SK-N-SH (cell line): ENCODE measurements at regions not wholly inside any gene's neighbourhood (a gene's known extent, or its start where the extent isn't known, plus 50 kb on each side); places are given as distances from the start of the nearest gene placed in this dataset.

ENCODE experiments used
- ELF1 ChIP-seq: IDR thresholded peaks from 2 replicates; pipeline ENCODE4 v1.4.0; 2012
- EP300 ChIP-seq, 2 experiments: IDR thresholded peaks; 2 replicates each; pipeline versions ENCODE4 v1.4.0 to v1.6.1; 2012; ENCODE audit warnings: borderline replicate concordance in 1 of 2, low read depth in 1 of 2, low read length in 1 of 2
- EZH2phosphoT487 ChIP-seq: fragments of 200-600 bp; sonication (generic); IDR thresholded peaks from 2 replicates; pipeline ENCODE4 v1.6.1; 2017; ENCODE audit warnings: low read depth, mixed run types, mild to moderate bottlenecking, antibody characterized with exemption, moderate library complexity, borderline replicate concordance
- MAX ChIP-seq: IDR thresholded peaks from 2 replicates; pipeline ENCODE4 v1.4.0; 2012; ENCODE audit warnings: low read depth
- MXI1 ChIP-seq: IDR thresholded peaks from 2 replicates; pipeline ENCODE4 v1.6.1; 2012; ENCODE audit warnings: mild to moderate bottlenecking, low read depth, low read length, improper control_type of control experiment
- POLR2AphosphoS5 ChIP-seq: IDR thresholded peaks from 2 replicates; pipeline ENCODE4 v1.6.1; 2012; ENCODE audit warnings: low read depth, low read length
- RAD21 ChIP-seq: IDR thresholded peaks from 2 replicates; pipeline ENCODE4 v1.6.1; 2012; ENCODE audit warnings: mild to moderate bottlenecking, low read length
- SIN3A ChIP-seq: IDR thresholded peaks from 2 replicates; pipeline ENCODE4 v1.6.1; 2012; ENCODE audit warnings: low read depth, mild to moderate bottlenecking, low read length, moderate library complexity, borderline replicate concordance
- SMC3 ChIP-seq: IDR thresholded peaks from 2 replicates; pipeline ENCODE4 v1.6.1; 2012; ENCODE audit warnings: low read depth, low read length, improper control_type of control experiment
- TAF1 ChIP-seq: IDR thresholded peaks from 2 replicates; pipeline ENCODE4 v1.6.1; 2012; ENCODE audit warnings: low read depth, mild to moderate bottlenecking, low read length, moderate library complexity, borderline replicate concordance
- TEAD4 ChIP-seq: IDR thresholded peaks from 2 replicates; pipeline ENCODE4 v1.4.0; 2012; ENCODE audit warnings: mild to moderate bottlenecking, borderline replicate concordance; ENCODE audit not compliant: insufficient read depth
- TF ChIP-seq, protein P1 (sequence below): fragments of 200-600 bp; sonication (generic); IDR thresholded peaks from 2 replicates; pipeline ENCODE4 v1.6.1; 2017; ENCODE audit warnings: antibody characterized with exemption, mild to moderate bottlenecking, moderate library complexity

DNA sequence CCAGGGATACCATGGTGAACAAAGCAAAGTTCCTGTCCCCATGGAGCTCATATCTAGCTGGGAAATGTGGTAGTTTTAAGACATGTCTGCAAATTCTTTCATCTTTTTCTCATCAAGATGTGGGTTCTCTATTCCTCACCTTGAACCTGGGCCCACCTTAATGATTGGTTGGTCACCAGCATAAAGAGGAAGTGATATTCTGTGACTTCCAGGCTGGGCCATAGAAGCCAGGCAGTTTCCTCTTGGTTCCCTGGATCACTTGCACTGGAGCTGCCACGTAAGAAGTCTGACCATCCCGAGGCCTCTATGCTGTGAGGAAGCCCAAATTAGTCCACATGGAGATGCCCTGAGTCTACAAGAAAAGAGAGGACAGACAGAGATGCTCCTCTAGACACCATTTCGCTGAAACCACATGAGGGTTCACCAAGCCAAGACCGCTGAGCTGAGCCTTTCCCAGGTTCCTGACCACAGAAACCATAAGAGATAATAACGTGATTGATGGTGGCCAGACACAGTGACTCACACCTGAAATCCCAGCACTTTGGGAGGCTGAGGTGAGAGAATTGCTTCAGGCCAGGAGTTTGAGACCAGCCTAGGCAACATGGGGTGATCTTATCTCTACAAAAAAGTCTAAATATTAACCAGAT, 119.5 kb upstream of the ISX start:
- TF ChIP-seq TAF1 (no peak), TEAD4 (no peak), RAD21 (no peak), EP300 (IDR thresholded peaks at IDR 0.05; ENCODE audit: borderline replicate concordance in 1 of 2, low read depth in 1 of 2, low read length in 1 of 2) (no peak), EZH2phosphoT487 (no peak), SIN3A (no peak), POLR2AphosphoS5 (no peak), MXI1 (no peak), MAX (no peak), SMC3 (no peak), ELF1 (no peak)
- TF ChIP-seq, protein P1, sequence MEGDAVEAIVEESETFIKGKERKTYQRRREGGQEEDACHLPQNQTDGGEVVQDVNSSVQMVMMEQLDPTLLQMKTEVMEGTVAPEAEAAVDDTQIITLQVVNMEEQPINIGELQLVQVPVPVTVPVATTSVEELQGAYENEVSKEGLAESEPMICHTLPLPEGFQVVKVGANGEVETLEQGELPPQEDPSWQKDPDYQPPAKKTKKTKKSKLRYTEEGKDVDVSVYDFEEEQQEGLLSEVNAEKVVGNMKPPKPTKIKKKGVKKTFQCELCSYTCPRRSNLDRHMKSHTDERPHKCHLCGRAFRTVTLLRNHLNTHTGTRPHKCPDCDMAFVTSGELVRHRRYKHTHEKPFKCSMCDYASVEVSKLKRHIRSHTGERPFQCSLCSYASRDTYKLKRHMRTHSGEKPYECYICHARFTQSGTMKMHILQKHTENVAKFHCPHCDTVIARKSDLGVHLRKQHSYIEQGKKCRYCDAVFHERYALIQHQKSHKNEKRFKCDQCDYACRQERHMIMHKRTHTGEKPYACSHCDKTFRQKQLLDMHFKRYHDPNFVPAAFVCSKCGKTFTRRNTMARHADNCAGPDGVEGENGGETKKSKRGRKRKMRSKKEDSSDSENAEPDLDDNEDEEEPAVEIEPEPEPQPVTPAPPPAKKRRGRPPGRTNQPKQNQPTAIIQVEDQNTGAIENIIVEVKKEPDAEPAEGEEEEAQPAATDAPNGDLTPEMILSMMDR = no peak
